GM19025 (cell line): ENCODE measurements at regions not wholly inside any gene's neighbourhood (a gene's known extent, or its start where the extent isn't known, plus 50 kb on each side); places are given as distances from the start of the nearest gene placed in this dataset.
A peak's percentile ranks its signal among the peaks of the same experiment; 100 is the strongest.

Experiments
- ATAC-seq: cut with Tn5 transposase; IDR thresholded peaks from one replicate; pipeline ENCODE4 v1.9.1; 2021; ENCODE audit warnings: mild to moderate bottlenecking, low read depth, moderate library complexity; ENCODE audit not compliant: unreplicated experiment

GRCh38 chr2:8176887-8177286, 505.0 kb upstream of the ID2 start:
- ATAC-seq, result no peak

GRCh38 chr2:8177566-8177965, 504.3 kb upstream of the ID2 start:
- ATAC-seq, result no peak

GRCh38 chr2:8178911-8179310, 502.9 kb upstream of the ID2 start:
- no peak for ATAC-seq

- no peak for ATAC-seq
Observed at GRCh38 chr2:8189316-8189715, 492.5 kb upstream of the ID2 start.

- ATAC-seq, result no peak
Observed at GRCh38 chr2:8190279-8190678, 491.6 kb upstream of the ID2 start.

- no peak for ATAC-seq
Observed at GRCh38 chr2:8191427-8191826, 490.4 kb upstream of the ID2 start.

GRCh38 chr2:8193146-8193545, 488.7 kb upstream of the ID2 start:
- no peak for ATAC-seq

- no peak for ATAC-seq
Observed at GRCh38 chr2:8193686-8194615, 487.9 kb upstream of the ID2 start.

GRCh38 chr2:8195784-8196183, 486.1 kb upstream of the ID2 start:
- no peak for ATAC-seq

GRCh38 chr2:8196316-8196715, 485.5 kb upstream of the ID2 start:
- no peak for ATAC-seq

- ATAC-seq, result no peak
Observed at GRCh38 chr2:8197101-8197500, 484.8 kb upstream of the ID2 start.

GRCh38 chr2:8197825-8198224, 484.0 kb upstream of the ID2 start:
- no peak for ATAC-seq

- ATAC-seq, result no peak
Observed at GRCh38 chr2:8198766-8199382, 483.0 kb upstream of the ID2 start.

- no peak for ATAC-seq
Observed at GRCh38 chr2:8202132-8202531, 479.7 kb upstream of the ID2 start.

GRCh38 chr2:8203364-8203763, 478.5 kb upstream of the ID2 start:
- ATAC-seq, result no peak

- no peak for ATAC-seq
Observed at GRCh38 chr2:8204711-8205110, 477.1 kb upstream of the ID2 start.

GRCh38 chr2:8209494-8209893, 472.4 kb upstream of the ID2 start:
- ATAC-seq, result no peak

- ATAC-seq, result no peak
Observed at GRCh38 chr2:8211384-8211783, 470.5 kb upstream of the ID2 start.

- ATAC-seq, result no peak
Observed at GRCh38 chr2:8212239-8212638, 469.6 kb upstream of the ID2 start.

GRCh38 chr2:8214036-8214615, 467.7 kb upstream of the ID2 start:
- ATAC-seq, result no peak

GRCh38 chr2:8215159-8215863, 466.5 kb upstream of the ID2 start:
- peak; percentile 81 for ATAC-seq
